Body of pancreas (tissue), 4 donors: ENCODE measurements at regions not wholly inside any gene's neighbourhood (a gene's known extent, or its start where the extent isn't known, plus 50 kb on each side); places are given as distances from the start of the nearest gene placed in this dataset.

ENCODE experiments used
- POLR2A ChIP-seq, 3 donors: fragments of 450-650 bp; IDR thresholded peaks; one replicate each; pipeline ENCODE4 v1.6.1; 2016; ENCODE audit warnings: antibody characterized with exemption in 3 of 3, mild to moderate bottlenecking in 2 of 3
- TF ChIP-seq, protein P1 (sequence below), 7 experiments: fragments of 450-650 bp in 4 of 7; fragments of 200-600 bp in 3 of 7; sonication (generic) in 3 of 7; IDR thresholded peaks; one replicate each; pipeline ENCODE4 v1.5.1; 2016 to 2019; ENCODE audit warnings: antibody characterized with exemption in 7 of 7

- TF ChIP-seq, protein P1, sequence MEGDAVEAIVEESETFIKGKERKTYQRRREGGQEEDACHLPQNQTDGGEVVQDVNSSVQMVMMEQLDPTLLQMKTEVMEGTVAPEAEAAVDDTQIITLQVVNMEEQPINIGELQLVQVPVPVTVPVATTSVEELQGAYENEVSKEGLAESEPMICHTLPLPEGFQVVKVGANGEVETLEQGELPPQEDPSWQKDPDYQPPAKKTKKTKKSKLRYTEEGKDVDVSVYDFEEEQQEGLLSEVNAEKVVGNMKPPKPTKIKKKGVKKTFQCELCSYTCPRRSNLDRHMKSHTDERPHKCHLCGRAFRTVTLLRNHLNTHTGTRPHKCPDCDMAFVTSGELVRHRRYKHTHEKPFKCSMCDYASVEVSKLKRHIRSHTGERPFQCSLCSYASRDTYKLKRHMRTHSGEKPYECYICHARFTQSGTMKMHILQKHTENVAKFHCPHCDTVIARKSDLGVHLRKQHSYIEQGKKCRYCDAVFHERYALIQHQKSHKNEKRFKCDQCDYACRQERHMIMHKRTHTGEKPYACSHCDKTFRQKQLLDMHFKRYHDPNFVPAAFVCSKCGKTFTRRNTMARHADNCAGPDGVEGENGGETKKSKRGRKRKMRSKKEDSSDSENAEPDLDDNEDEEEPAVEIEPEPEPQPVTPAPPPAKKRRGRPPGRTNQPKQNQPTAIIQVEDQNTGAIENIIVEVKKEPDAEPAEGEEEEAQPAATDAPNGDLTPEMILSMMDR (IDR thresholded peaks at IDR 0.05): no peak
- TF ChIP-seq POLR2A (IDR thresholded peaks at IDR 0.05): no peak
These were observed 245.5 kb downstream of the TBL1XR1 start for GRCh38 chr3:176951586-176952292.
